Keratinocyte (primary cell): ENCODE measurements at regions not wholly inside any gene's neighbourhood (a gene's known extent, or its start where the extent isn't known, plus 50 kb on each side); places are given as distances from the start of the nearest gene placed in this dataset.

Experiments
- DNase-seq: peaks from one replicate; pipeline ENCODE4 v3.0.0-alpha.2; 2011; ENCODE audit warnings: low read depth, missing footprints, low spot score
- FAIRE-seq: peaks from 2 replicates; lab custom pipeline; 2011; peaks lifted over from hg19 to GRCh38; lab: Jason Lieb, UNC
- H2AFZ ChIP-seq: 2 replicates; pipeline ENCODE4 v1.6.0; 2012; ENCODE audit warnings: low read length, control low read depth, inconsistent platforms; ENCODE audit not compliant: control insufficient read depth
- H3K27ac ChIP-seq: 2 replicates; pipeline ENCODE4 v1.5.1; 2011; ENCODE audit warnings: low read length; ENCODE audit not compliant: control insufficient read depth, insufficient read depth
- H3K27me3 ChIP-seq: 3 replicates; pipeline ENCODE4 v1.6.0; 2011; ENCODE audit warnings: low read length; ENCODE audit not compliant: control insufficient read depth, insufficient read depth; ENCODE audit errors: extremely low read depth
- H3K36me3 ChIP-seq, 2 experiments: 2 replicates in 1 of 2; 3 replicates in 1 of 2; pipeline ENCODE4 v1.5.1; 2011; ENCODE audit warnings: low read length in 2 of 2, mild to moderate bottlenecking in 1 of 2; ENCODE audit not compliant: control insufficient read depth in 2 of 2, insufficient read depth in 2 of 2; ENCODE audit errors: extremely low read depth in 1 of 2
- H3K4me1 ChIP-seq: 3 replicates; pipeline ENCODE4 v1.5.1; 2011; ENCODE audit warnings: low read length; ENCODE audit not compliant: control insufficient read depth, insufficient read depth; ENCODE audit errors: extremely low read depth
- H3K4me2 ChIP-seq: 3 replicates; pipeline ENCODE4 v1.6.0; 2011; ENCODE audit warnings: low read depth, low read length; ENCODE audit not compliant: control insufficient read depth, insufficient read depth; ENCODE audit errors: extremely low read depth
- H3K4me3 ChIP-seq, 3 experiments: fragments of 200-600 bp in 1 of 3; sonication (generic) in 1 of 3; 2 replicates in 2 of 3; 3 replicates in 1 of 3; pipeline ENCODE4 v1.5.1; 2011 to 2016; ENCODE audit warnings: low read length in 3 of 3, mild to moderate bottlenecking in 3 of 3, control low read depth in 2 of 3, inconsistent platforms in 1 of 3, low read depth in 1 of 3, mixed read lengths in 1 of 3, mixed run types in 1 of 3, moderate library complexity in 1 of 3; ENCODE audit not compliant: control insufficient read depth in 2 of 3, insufficient read depth in 2 of 3; ENCODE audit errors: extremely low read depth in 1 of 3
- H3K79me2 ChIP-seq: 2 replicates; pipeline ENCODE4 v1.6.0; 2012; ENCODE audit warnings: low read length; ENCODE audit not compliant: control insufficient read depth, insufficient read depth
- H3K9ac ChIP-seq: 3 replicates; pipeline ENCODE4 v1.6.0; 2011; ENCODE audit warnings: low read length; ENCODE audit not compliant: control insufficient read depth, insufficient read depth; ENCODE audit errors: extremely low read depth
- H3K9me1 ChIP-seq: 3 replicates; pipeline ENCODE4 v1.6.0; 2011; ENCODE audit warnings: low read length; ENCODE audit not compliant: control insufficient read depth, insufficient read depth; ENCODE audit errors: extremely low read depth
- H3K9me3 ChIP-seq: 2 replicates; pipeline ENCODE4 v1.5.1; 2012; ENCODE audit warnings: low read depth, low read length; ENCODE audit not compliant: control insufficient read depth
- H4K20me1 ChIP-seq: 3 replicates; pipeline ENCODE4 v1.6.0; 2011; ENCODE audit warnings: low read length; ENCODE audit not compliant: control insufficient read depth, insufficient read depth; ENCODE audit errors: extremely low read depth
- EZH2 ChIP-seq: IDR thresholded peaks from one replicate; pipeline ENCODE4 v1.6.1; 2012; ENCODE audit warnings: inconsistent platforms, mild to moderate bottlenecking, low read length, moderate library complexity
- dilution Hi-C: fragments of 300-500 bp; cut with MboI; formaldehyde crosslinking; loops from one replicate; pipeline ENCODE4 v1.7.0; 2020; ENCODE audit warnings: low sequenced_read_pairs; ENCODE audit not compliant: extremely low pct_ligation_motif_present
- TF ChIP-seq, protein P1 (sequence below), 3 experiments: IDR thresholded peaks in 1 of 3; conservative IDR thresholded peaks in 1 of 3; optimal IDR thresholded peaks in 1 of 3; 2 replicates in 2 of 3; 3 replicates in 1 of 3; pipeline versions ENCODE3 to v1.5.1; 2011; ENCODE audit warnings: low read length in 3 of 3, mild to moderate bottlenecking in 3 of 3, moderate library complexity in 2 of 3, control low read depth in 1 of 3, inconsistent platforms in 1 of 3; ENCODE audit not compliant: insufficient read depth in 2 of 3; ENCODE audit errors: extremely low read depth in 1 of 3

DNA sequence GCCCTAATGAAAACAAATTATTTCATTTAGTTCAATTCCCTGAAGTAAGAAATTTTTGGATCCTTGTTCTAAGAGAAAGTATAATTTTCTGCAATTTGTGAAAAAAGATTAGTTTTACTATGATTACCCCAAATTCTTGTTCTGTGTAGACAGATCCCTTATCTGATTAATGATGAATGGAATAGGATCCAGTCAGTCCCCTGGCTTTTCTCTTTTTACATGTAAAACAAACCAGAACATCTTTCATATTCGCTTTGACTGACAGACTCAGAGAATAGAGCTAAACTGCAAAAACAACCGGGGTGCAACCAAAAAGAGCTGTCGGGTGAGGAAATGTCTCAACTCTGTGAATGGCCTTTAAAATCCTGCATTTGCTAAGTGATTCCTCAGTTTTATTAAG, 93.4 kb upstream of the VEGFC start:
- Histone ChIP-seq H2AFZ (no peak overlapping the region), H3K27ac (no peak overlapping the region), H3K9me1 (no peaks in the 10 kb centered on the region), H3K27me3 (no peaks in the 10 kb centered on the region), H3K4me1 (peaks cover 5% of the 10 kb centered on the region), H3K4me2 (no peak overlapping the region), H3K36me3 (no peaks in the 10 kb centered on the region), H3K4me3 (no peak overlapping the region), H3K9ac (no peak overlapping the region), H3K79me2 (no peaks in the 10 kb centered on the region), H3K9me3 (no peaks in the 10 kb centered on the region), H4K20me1 (no peaks in the 10 kb centered on the region)
- TF ChIP-seq EZH2, result no peak
- TF ChIP-seq, protein P1, sequence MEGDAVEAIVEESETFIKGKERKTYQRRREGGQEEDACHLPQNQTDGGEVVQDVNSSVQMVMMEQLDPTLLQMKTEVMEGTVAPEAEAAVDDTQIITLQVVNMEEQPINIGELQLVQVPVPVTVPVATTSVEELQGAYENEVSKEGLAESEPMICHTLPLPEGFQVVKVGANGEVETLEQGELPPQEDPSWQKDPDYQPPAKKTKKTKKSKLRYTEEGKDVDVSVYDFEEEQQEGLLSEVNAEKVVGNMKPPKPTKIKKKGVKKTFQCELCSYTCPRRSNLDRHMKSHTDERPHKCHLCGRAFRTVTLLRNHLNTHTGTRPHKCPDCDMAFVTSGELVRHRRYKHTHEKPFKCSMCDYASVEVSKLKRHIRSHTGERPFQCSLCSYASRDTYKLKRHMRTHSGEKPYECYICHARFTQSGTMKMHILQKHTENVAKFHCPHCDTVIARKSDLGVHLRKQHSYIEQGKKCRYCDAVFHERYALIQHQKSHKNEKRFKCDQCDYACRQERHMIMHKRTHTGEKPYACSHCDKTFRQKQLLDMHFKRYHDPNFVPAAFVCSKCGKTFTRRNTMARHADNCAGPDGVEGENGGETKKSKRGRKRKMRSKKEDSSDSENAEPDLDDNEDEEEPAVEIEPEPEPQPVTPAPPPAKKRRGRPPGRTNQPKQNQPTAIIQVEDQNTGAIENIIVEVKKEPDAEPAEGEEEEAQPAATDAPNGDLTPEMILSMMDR (optimal IDR thresholded peaks at IDR 0.05 in 1 of 3, IDR thresholded peaks at IDR 0.05 in 1 of 3, conservative IDR thresholded peaks at IDR 0.05 in 1 of 3; ENCODE audit: extremely low read depth in 1 of 3, insufficient read depth in 2 of 3, low read length in 3 of 3), result no peak
- dilution Hi-C loops, result no loop called here
- DNase-seq (no peak), FAIRE-seq (no peak)

DNA sequence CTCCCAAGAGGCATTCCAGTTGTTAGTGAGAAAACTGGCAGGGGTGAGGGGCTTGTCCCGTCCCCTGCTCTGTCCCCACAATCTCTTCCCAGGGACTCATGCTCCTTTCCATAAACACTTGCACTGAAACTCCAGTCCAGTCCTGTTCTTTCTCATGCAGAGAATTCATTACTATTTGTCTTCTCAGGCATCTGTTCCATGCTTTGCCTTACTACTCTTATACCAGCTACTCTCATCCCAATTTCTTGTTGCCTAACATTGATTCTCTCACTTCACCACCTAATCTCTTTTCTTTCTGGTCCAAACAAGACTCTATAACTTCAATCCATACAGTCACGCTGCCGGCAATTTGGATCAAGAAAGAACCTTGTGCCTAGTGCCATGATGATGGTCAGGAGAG, 97.1 kb upstream of the VEGFC start:
- Histone ChIP-seq H2AFZ (no peak overlapping the region), H3K79me2 (no peaks in the 10 kb centered on the region), H3K27ac (no peak overlapping the region), H3K9me3 (no peaks in the 10 kb centered on the region), H3K9ac (no peak overlapping the region), H4K20me1 (no peaks in the 10 kb centered on the region), H3K4me3 (no peak overlapping the region), H3K4me2 (no peak overlapping the region), H3K9me1 (no peaks in the 10 kb centered on the region), H3K27me3 (no peaks in the 10 kb centered on the region), H3K36me3 (no peaks in the 10 kb centered on the region), H3K4me1 (no peaks in the 10 kb centered on the region)
- DNase-seq (no peak), FAIRE-seq (no peak)
- dilution Hi-C loops, result no loop called here
- TF ChIP-seq, protein P1 (optimal IDR thresholded peaks at IDR 0.05 in 1 of 3, IDR thresholded peaks at IDR 0.05 in 1 of 3, conservative IDR thresholded peaks at IDR 0.05 in 1 of 3; ENCODE audit: extremely low read depth in 1 of 3, insufficient read depth in 2 of 3, low read length in 3 of 3), result no peak
- TF ChIP-seq EZH2, result no peak
